C4-2B (cell line): ENCODE measurements at regions not wholly inside any gene's neighbourhood (a gene's known extent, or its start where the extent isn't known, plus 50 kb on each side); places are given as distances from the start of the nearest gene placed in this dataset.

Experiments used
- ZFX ChIP-seq: fragments of 450-650 bp; IDR thresholded peaks from 2 replicates; pipeline ENCODE4 v1.6.1; 2017
- TF ChIP-seq, protein P1 (sequence below): fragments of 450-650 bp; conservative IDR thresholded peaks from 2 replicates; pipeline ENCODE4 v1.5.1; 2017; ENCODE audit warnings: mild to moderate bottlenecking

DNA sequence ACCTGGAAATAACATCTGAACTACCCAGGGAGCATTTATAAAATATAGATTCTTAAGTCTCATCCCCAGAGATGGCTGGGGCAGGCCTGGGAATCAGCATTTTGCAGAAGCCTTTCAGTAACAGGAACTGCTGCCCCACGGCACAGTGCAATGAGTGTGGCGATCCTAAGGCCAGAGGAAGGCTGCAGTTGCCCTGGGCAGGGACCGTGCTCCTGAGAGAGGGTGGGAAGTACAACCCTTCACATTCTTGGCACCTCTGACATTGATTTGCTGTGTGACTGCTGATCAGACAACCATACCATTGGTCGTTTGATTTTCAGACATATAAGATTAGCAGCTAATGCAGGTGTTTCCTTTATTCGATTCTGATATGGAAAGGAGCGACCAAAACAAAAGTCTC lies 233.6 kb downstream of the STIM2 start:
- TF ChIP-seq, protein P1, sequence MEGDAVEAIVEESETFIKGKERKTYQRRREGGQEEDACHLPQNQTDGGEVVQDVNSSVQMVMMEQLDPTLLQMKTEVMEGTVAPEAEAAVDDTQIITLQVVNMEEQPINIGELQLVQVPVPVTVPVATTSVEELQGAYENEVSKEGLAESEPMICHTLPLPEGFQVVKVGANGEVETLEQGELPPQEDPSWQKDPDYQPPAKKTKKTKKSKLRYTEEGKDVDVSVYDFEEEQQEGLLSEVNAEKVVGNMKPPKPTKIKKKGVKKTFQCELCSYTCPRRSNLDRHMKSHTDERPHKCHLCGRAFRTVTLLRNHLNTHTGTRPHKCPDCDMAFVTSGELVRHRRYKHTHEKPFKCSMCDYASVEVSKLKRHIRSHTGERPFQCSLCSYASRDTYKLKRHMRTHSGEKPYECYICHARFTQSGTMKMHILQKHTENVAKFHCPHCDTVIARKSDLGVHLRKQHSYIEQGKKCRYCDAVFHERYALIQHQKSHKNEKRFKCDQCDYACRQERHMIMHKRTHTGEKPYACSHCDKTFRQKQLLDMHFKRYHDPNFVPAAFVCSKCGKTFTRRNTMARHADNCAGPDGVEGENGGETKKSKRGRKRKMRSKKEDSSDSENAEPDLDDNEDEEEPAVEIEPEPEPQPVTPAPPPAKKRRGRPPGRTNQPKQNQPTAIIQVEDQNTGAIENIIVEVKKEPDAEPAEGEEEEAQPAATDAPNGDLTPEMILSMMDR = no peak
- no peak for TF ChIP-seq ZFX
